GM12875 (cell line): ENCODE measurements at regions not wholly inside any gene's neighbourhood (a gene's known extent, or its start where the extent isn't known, plus 50 kb on each side); places are given as distances from the start of the nearest gene placed in this dataset.

Experiments
- H3K4me3 ChIP-seq: one replicate; pipeline ENCODE4 v1.5.1; 2011; ENCODE audit warnings: low read depth, low read length, control low read depth
- TF ChIP-seq, protein P1 (sequence below): IDR thresholded peaks from 2 replicates; pipeline ENCODE4 v1.5.1; 2011; ENCODE audit warnings: low read depth, mild to moderate bottlenecking, control low read depth, inconsistent platforms, low read length, moderate library complexity, borderline replicate concordance; ENCODE audit not compliant: insufficient read depth

GRCh38 chr7:116439841-116440549, 59.5 kb upstream of the CAV2 start:
- TF ChIP-seq, protein P1, sequence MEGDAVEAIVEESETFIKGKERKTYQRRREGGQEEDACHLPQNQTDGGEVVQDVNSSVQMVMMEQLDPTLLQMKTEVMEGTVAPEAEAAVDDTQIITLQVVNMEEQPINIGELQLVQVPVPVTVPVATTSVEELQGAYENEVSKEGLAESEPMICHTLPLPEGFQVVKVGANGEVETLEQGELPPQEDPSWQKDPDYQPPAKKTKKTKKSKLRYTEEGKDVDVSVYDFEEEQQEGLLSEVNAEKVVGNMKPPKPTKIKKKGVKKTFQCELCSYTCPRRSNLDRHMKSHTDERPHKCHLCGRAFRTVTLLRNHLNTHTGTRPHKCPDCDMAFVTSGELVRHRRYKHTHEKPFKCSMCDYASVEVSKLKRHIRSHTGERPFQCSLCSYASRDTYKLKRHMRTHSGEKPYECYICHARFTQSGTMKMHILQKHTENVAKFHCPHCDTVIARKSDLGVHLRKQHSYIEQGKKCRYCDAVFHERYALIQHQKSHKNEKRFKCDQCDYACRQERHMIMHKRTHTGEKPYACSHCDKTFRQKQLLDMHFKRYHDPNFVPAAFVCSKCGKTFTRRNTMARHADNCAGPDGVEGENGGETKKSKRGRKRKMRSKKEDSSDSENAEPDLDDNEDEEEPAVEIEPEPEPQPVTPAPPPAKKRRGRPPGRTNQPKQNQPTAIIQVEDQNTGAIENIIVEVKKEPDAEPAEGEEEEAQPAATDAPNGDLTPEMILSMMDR: no peak
- no peak overlapping the region for H3K4me3 ChIP-seq

DNA sequence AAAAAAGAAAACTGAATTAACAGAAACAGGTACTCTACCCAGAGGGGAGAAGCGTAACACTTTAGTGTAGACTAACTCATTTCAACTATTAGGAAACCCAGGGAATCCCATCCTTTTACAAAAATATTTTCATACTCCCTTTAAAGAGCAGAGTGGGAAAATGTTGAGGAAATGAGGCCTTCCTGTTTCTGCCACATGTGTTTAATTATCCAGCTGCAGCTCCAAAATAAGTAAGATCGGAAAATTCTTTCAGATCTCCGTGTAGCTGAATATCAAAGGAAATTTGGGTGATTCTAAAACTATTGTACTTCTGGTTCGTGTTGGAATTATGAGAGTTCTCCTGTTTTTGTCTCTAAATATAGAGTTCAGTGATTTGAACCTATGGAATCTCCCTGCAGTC, 58.0 kb upstream of the CAV2 start:
- TF ChIP-seq, protein P1: no peak

DNA sequence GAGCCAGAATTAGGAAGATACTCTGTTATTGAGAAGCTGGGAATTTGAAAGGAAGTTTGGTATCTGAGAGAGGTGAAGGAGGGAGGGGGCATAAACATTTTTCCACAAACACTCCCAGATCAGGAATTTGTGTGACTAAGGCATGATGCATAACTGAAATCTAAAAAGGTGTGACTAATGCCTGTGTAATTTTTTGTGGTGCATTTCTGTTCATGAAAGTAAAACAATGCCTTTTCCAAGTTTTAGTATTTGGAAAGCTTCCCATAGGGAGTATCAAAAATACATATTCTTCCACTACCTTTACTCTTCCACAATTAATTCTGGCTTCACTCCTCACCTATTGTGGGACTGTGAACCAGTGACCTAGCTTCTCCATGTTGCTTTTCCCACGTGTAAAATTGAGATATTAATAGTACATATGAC, 56.4 kb upstream of the CAV2 start:
- no peak overlapping the region for H3K4me3 ChIP-seq
- TF ChIP-seq, protein P1: no peak

More for the DNA sequence above, 58.0 kb upstream of the CAV2 start:
- no peak overlapping the region for H3K4me3 ChIP-seq

GRCh38 chr7:116443646-116444045, 55.9 kb upstream of the CAV2 start:
- no peak overlapping the region for H3K4me3 ChIP-seq
- TF ChIP-seq, protein P1: no peak

- TF ChIP-seq, protein P1: no peak
- no peak overlapping the region for H3K4me3 ChIP-seq
These were observed 53.9 kb upstream of the CAV2 start for GRCh38 chr7:116445447-116446211.

DNA sequence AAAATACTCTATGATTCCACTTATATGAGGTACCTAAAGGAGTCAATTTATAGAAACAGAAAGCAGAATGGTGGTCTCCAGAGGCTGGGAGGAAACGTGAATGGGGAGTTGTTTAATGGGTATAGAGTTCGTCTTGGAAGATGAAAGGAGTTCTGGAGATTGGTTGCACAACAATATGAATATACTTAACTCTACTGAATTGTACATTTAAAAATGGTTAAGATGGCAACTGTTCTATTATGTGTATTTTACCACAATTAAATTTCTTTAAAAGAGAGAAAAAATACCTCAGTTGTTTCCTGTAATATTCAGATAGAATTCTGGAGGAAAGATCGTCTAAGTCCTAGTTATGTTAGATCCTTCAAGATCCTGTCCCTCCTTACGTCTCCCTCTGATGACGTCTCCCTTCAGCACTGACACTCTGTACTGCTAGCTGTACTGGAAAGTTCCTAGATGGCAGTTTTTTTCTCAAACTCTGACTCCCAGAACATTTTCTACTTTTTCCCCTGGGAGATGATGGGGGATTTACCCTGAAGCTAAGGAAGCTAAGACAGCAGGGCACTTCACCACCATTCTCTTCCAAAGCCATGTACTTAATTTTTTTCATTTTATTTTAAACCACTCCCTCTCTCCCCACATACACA, 53.2 kb upstream of the CAV2 start:
- no peak overlapping the region for H3K4me3 ChIP-seq
- TF ChIP-seq, protein P1: no peak
